Hypothalamus (tissue), 51 donors: ENCODE measurements at regions not wholly inside any gene's neighbourhood (a gene's known extent, or its start where the extent isn't known, plus 50 kb on each side); places are given as distances from the start of the nearest gene placed in this dataset.
A peak's percentile ranks its signal among the peaks of the same experiment; 100 is the strongest.
"Not testable (repeated sequence)": the region's sequence is repeated elsewhere in the genome, so short reads cannot be mapped to it uniquely, and the experiment has no call there.

Experiments used
- DNase-seq, 51 donors: peaks; one replicate each; lab custom pipeline; 2025; lab: John Stamatoyannopoulos, UW

- no peak for DNase-seq
These were observed 238.8 kb downstream of the EMX2 start for GRCh38 chr10:117781216-117781831.

DNA sequence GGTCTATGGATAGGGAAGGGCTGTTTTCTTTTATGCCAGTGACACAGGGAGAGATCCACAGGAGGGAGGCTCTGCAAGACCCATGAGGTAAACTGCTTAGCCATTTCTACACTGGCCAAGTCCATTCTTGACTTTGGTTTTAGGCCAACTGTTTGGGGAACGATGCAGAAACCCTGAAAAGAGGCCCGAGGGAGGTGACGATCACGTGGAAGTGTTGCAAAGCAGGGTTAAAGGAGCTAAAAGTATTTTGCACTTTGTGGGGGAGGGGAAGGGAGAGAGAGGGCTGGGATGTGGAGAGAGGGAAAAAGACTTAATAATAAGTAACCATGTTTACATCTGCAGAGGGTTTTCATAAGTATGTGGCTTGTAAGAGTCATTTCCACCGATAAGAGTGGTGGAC, 239.7 kb downstream of the EMX2 start:
- no peak for DNase-seq

- DNase-seq = no peak
These were observed 241.3 kb downstream of the EMX2 start for GRCh38 chr10:117783698-117784395.

DNA sequence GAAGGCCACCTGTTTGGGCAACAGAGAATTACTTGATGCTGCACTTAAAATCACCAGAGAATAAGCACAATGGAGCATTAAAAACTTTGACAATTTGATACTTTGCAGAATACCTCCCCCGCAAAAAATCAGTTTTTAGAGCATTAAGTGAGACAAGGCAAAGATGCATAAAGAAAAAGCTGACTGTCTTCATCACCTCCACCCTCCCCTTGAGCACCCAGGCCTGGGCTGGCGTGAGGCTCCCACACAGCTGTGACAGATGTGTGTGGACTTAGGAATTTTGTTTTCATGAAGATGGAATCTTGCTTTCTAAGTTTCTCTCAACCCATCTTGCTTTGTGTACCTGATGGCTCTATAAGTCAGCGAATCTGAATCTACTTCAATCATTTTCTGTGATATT, 242.2 kb downstream of the EMX2 start:
- DNase-seq = peak in 1 of 51 donors; percentile 9

GRCh38 chr10:117788911-117789310, 246.4 kb downstream of the EMX2 start:
- no peak for DNase-seq

DNA sequence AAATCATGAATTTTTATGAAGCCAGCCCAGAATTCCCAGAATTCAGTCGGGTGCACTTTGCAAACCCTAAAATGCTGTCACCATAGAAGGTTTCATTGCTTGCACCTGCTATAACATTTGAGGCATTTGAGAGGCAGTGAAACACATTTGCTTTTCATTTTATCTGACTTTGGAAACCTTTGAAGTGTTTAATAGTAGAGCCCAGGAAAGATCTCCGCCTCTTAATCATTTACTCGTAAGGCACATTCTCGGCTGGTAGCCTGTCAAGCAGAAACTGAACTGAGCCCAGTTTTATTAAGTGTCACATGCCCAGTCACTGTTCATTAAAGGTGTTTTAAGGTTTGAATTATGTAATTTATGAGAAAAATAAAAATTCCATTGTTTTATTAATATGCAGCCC, 247.6 kb downstream of the EMX2 start:
- no peak for DNase-seq

DNA sequence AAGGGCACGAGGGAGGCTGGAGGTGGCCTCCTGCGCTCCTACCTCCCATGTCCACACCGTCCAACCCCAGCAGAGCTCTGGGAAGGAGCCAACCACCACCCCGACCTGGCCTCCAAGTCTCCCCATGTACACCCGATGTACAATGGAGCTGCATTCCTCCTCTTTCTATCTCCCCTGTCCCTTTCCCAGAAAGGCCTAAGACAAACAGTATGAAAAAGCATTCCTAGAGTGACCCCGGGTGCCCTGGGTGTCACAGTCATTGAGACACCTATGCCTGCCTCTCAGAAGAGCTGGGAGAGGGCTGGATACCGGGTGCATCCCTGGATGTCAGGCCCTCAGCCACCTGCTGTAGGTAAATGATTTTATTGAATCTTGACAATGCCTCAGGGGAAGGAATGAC, 248.1 kb downstream of the EMX2 start:
- DNase-seq = no peak

- DNase-seq = no peak
These were observed 249.7 kb downstream of the EMX2 start for GRCh38 chr10:117792214-117792613.

GRCh38 chr10:117796130-117796745, 250.5 kb downstream of the RAB11FIP2 start:
- no peak for DNase-seq

DNA sequence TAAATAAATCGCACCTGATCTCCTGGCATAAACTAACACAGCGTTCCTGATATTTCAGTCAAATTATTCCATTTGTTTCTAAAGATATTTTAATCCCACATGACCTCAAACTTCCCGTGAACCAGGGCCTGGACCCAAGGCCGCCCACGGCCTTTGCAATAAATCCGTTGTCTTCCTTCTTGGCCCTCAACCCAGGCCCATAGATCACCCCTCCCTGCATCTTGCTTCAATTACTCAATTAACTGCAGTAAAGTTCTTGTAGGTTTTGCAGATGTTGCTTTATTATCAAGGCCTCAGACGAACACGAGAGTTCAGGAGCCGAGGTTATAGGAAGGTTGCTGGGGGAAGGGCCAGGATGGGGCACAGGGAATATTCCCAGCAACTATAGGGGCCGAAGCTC, 249.4 kb downstream of the RAB11FIP2 start:
- DNase-seq = no peak

DNA sequence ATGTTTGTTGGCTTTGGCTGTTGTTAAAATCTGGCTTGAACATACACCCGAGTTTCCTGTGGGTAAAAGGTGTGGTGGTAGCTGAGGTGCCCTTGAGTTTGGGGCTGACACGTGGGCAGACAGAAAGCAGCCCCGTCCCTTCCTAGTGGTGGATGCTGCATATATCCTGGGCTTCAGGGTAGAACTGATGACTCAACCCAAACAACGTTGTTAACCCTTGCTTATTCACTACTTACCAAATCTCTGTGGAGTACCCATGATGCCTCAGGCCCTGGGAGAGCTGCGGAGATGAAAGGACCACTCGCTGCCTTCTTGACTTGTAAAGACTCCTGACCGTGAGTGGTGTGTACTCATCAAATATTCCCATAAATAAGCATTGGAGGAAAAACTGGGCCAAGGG, 245.1 kb downstream of the RAB11FIP2 start:
- no peak for DNase-seq

- DNase-seq = peak in 38 of 51 donors; percentile 2 to 82 (median 35)
These were observed 242.2 kb downstream of the RAB11FIP2 start for GRCh38 chr10:117804470-117805011.

DNA sequence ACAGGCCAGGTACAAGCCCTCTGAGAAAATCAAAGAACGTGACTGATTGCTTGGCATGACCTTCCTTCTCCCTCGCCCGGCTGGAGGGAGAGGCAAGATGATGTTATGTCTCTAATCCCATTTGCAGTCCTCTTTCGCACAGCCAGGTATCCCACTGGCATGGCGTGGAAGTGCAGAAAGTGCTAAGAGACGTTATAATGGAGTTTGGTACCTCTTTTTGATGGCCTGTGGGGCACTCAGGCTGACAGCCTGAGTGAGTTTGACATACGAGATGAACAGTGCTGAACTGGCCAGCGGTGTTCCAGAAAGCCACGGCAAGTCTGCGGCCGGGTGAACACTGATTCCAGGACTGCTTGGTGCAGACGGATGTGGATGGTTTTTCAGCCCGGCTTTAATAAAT, 241.6 kb downstream of the RAB11FIP2 start:
- DNase-seq = peak in 1 of 51 donors; percentile 1

GRCh38 chr10:117807441-117807840, 239.3 kb downstream of the RAB11FIP2 start:
- no peak for DNase-seq

DNA sequence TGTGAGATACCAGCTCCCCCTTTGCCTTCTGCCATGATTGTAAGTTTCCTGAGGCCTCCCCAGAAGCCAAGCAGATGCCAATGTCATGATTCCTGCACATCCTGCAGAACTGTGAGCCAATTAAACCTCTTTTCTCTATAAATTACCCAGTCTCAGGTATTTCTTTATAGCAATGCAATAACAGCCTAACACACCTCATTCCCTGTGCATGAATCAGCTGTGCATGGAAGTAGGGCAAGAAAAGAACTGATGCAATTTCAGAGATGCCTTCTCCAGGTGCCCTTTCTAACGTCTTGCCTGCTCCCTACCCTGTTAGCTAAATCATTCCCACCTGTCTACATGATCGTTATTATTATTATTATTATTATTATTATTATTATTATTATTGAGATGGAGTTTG, 230.9 kb downstream of the RAB11FIP2 start:
- DNase-seq = not testable (repeated sequence)

DNA sequence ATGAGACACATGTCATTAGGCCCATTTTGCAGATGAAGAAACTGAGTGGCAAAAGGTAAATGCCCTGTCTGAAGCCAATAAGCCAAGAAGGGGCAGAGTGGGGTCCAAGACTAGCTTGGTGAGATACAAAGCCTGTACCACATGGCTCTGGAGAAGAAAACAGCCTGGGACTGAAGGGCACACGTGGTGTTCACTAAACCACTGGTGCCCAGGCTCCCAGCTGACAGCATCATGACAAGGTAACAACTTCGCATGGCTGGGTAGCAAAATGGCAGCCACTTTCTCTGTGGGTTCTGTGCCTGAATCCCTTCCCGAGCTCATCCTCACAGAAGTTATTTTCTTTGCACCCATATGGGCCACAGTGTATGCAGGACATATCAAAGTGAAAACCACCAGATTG, 229.6 kb downstream of the RAB11FIP2 start:
- no peak for DNase-seq

DNA sequence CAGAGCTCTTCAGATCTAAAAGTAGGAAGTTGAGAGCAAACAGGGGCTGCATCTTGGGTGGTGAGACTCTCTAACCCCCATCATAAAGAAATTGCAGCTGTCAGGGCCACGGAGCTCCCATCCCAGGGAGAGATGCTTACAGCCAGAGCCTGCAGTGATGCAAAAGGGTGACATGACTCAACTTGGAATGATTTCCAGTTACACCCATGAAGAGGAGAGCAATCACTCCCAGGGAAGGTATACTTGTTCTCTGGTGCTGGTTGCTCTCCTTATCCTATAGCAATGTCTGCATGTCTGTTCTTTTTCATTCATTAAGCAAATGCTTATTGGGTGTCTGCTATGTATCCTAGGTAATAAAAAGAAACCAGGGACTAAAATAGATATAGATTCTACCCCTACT, 228.0 kb downstream of the RAB11FIP2 start:
- no peak for DNase-seq

DNA sequence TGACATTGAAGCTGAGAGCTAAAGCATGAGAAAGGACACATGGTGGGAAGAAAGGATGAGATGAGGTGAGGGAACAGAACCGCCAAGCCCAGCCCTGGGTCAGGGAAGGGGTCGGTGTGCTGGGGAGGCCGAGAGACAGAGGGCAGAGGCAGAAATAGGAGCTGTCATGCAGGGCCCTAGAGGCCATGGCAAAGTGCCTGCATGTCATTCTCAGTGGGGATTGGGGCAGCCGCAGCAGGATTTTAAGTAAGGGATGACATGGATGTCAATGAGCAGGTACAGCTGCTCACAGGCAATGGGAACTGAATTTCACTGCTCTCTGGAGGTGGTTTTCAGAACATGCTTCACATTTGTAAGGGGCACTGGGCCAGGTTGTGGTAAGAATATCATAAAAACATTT, 227.4 kb downstream of the RAB11FIP2 start:
- DNase-seq = no peak

DNA sequence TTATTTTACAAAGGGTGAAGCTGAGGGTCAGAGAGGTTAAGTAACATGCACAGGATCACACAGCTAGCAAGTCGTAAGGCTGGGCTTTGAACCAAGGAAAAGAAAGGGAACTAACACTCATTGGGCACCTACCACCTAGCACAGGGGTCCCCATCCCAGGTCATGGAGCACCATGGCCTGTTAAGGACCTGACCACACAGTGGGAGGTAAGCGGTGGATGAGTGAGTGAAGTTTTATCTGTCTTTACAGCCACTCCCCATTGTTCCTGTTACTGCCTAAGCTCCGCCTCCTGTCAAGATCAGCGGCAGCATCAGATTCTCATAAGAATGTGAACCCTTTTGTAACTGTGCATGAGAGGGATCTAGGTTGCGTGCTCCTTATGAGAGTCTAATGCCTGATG, 222.8 kb downstream of the RAB11FIP2 start:
- no peak for DNase-seq

- no peak for DNase-seq
These were observed 216.5 kb downstream of the RAB11FIP2 start for GRCh38 chr10:117830205-117830604.

- no peak for DNase-seq
These were observed 215.9 kb downstream of the RAB11FIP2 start for GRCh38 chr10:117830787-117831212.
